ENCODE measurements at regions not wholly inside any gene's neighbourhood (a gene's known extent, or its start where the extent isn't known, plus 50 kb on each side); places are given as distances from the start of the nearest gene placed in this dataset.

GRCh38 chr5:100232736-100233135 is 302.4 kb upstream of the FAM174A start:
- TF ChIP-seq, protein P1, sequence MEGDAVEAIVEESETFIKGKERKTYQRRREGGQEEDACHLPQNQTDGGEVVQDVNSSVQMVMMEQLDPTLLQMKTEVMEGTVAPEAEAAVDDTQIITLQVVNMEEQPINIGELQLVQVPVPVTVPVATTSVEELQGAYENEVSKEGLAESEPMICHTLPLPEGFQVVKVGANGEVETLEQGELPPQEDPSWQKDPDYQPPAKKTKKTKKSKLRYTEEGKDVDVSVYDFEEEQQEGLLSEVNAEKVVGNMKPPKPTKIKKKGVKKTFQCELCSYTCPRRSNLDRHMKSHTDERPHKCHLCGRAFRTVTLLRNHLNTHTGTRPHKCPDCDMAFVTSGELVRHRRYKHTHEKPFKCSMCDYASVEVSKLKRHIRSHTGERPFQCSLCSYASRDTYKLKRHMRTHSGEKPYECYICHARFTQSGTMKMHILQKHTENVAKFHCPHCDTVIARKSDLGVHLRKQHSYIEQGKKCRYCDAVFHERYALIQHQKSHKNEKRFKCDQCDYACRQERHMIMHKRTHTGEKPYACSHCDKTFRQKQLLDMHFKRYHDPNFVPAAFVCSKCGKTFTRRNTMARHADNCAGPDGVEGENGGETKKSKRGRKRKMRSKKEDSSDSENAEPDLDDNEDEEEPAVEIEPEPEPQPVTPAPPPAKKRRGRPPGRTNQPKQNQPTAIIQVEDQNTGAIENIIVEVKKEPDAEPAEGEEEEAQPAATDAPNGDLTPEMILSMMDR (conservative IDR thresholded peaks at IDR 0.05; ENCODE audit: low read depth, low read length), result no peak
- no peak for TF ChIP-seq EZH2phosphoT487 (IDR thresholded peaks at IDR 0.05; ENCODE audit: borderline replicate concordance, low read length)
- TF ChIP-seq EZH2 (IDR thresholded peaks at IDR 0.05; ENCODE audit: low read length, unreplicated experiment), result no peak

Measured in PC-3 (cell line).